Chondrocyte (in vitro differentiated cells): ENCODE measurements at regions not wholly inside any gene's neighbourhood (a gene's known extent, or its start where the extent isn't known, plus 50 kb on each side); places are given as distances from the start of the nearest gene placed in this dataset.

Experiments
- DNase-seq: peaks from one replicate; pipeline ENCODE4 v3.0.0; 2021; ENCODE audit warnings: mixed read lengths, low spot score
- H3K27ac Mint-ChIP-seq: one replicate; pipeline ENCODE4 v1.8.0; 2021; ENCODE audit warnings: mild to moderate bottlenecking, moderate library complexity, mixed read lengths; ENCODE audit not compliant: unreplicated experiment
- H3K27me3 Mint-ChIP-seq: 2 replicates; pipeline ENCODE4 v1.8.0; 2021; ENCODE audit warnings: low read depth, mixed read lengths
- H3K36me3 Mint-ChIP-seq: 2 replicates; pipeline ENCODE4 v1.8.0; 2021; ENCODE audit warnings: low read depth, mixed read lengths
- H3K4me1 Mint-ChIP-seq: 2 replicates; pipeline ENCODE4 v1.8.0; 2021; ENCODE audit warnings: low read depth, mild to moderate bottlenecking, mixed read lengths
- H3K4me3 Mint-ChIP-seq: one replicate; pipeline ENCODE4 v1.8.0; 2021; ENCODE audit warnings: mild to moderate bottlenecking, moderate library complexity, mixed read lengths; ENCODE audit not compliant: unreplicated experiment
- H3K9me3 Mint-ChIP-seq: 2 replicates; pipeline ENCODE4 v1.8.0; 2021; ENCODE audit warnings: low read depth, mixed read lengths
- CTCF ChIP-seq: fragments of 200-600 bp; sonication (generic); IDR thresholded peaks from 2 replicates; pipeline ENCODE4 v1.5.0; 2021; ENCODE audit warnings: antibody characterized with exemption, mild to moderate bottlenecking, moderate library complexity

GRCh38 chr12:115609347-115609746 is 668.1 kb downstream of the MED13L start:
- Mint-ChIP-seq H3K27me3 (peaks cover 11% of the 10 kb centered on the region), H3K36me3 (no peaks in the 10 kb centered on the region), H3K4me3 (no peak overlapping the region), H3K4me1 (no peaks in the 10 kb centered on the region), H3K27ac (no peak overlapping the region), H3K9me3 (peaks cover 5% of the 10 kb centered on the region)
- no peak for DNase-seq
- no peak for TF ChIP-seq CTCF

GRCh38 chr12:115606040-115606439 is 671.5 kb downstream of the MED13L start:
- H3K4me1 Mint-ChIP-seq: no peaks in the 10 kb centered on the region
- H3K27me3 Mint-ChIP-seq: peaks cover 16% of the 10 kb centered on the region
- H3K4me3 Mint-ChIP-seq: no peak overlapping the region
- TF ChIP-seq CTCF: no peak
- H3K27ac Mint-ChIP-seq: no peak overlapping the region
- no peaks in the 10 kb centered on the region for H3K9me3 Mint-ChIP-seq
- H3K36me3 Mint-ChIP-seq: no peaks in the 10 kb centered on the region
- no peak for DNase-seq

- no peak for TF ChIP-seq CTCF
Measured at GRCh38 chr12:115598871-115599811, 678.4 kb downstream of the MED13L start.

GRCh38 chr12:115597157-115597712 is 680.3 kb downstream of the MED13L start:
- Mint-ChIP-seq H3K27ac (no peak overlapping the region), H3K4me3 (no peak overlapping the region), H3K36me3 (no peaks in the 10 kb centered on the region), H3K4me1 (no peaks in the 10 kb centered on the region), H3K9me3 (no peaks in the 10 kb centered on the region), H3K27me3 (peaks cover 11% of the 10 kb centered on the region)
- no peak for DNase-seq
- no peak for TF ChIP-seq CTCF

More at GRCh38 chr12:115598871-115599811, 678.4 kb downstream of the MED13L start:
- Mint-ChIP-seq H3K27ac (no peak overlapping the region), H3K27me3 (peaks cover 11% of the 10 kb centered on the region), H3K4me3 (peak overlapping the region; percentile 43), H3K9me3 (no peaks in the 10 kb centered on the region), H3K36me3 (no peaks in the 10 kb centered on the region), H3K4me1 (no peaks in the 10 kb centered on the region)
- no peak for DNase-seq

- Mint-ChIP-seq H3K4me1 (no peaks in the 10 kb centered on the region), H3K4me3 (no peak overlapping the region)
Measured at GRCh38 chr12:115588131-115588530, 689.4 kb downstream of the MED13L start.

More at GRCh38 chr12:115588131-115588530, 689.4 kb downstream of the MED13L start:
- H3K27me3 Mint-ChIP-seq: peaks cover 2% of the 10 kb centered on the region
- TF ChIP-seq CTCF: no peak
- H3K9me3 Mint-ChIP-seq: peaks cover 9% of the 10 kb centered on the region
- H3K36me3 Mint-ChIP-seq: no peaks in the 10 kb centered on the region
- H3K27ac Mint-ChIP-seq: no peak overlapping the region
- no peak for DNase-seq
